Panc1 (cell line): ENCODE measurements at regions not wholly inside any gene's neighbourhood (a gene's known extent, or its start where the extent isn't known, plus 50 kb on each side); places are given as distances from the start of the nearest gene placed in this dataset.
"Not testable (repeated sequence)": the region's sequence is repeated elsewhere in the genome, so short reads cannot be mapped to it uniquely, and the experiment has no call there.

Source experiments
- POLR2AphosphoS5 ChIP-seq: IDR thresholded peaks from 2 replicates; pipeline ENCODE4 v1.6.1; 2012; ENCODE audit warnings: mild to moderate bottlenecking, low read depth, low read length, moderate library complexity
- TF ChIP-seq, protein P1 (sequence below): fragments of 450-650 bp; IDR thresholded peaks from 2 replicates; pipeline ENCODE4 v1.5.1; 2017; ENCODE audit warnings: mild to moderate bottlenecking

DNA sequence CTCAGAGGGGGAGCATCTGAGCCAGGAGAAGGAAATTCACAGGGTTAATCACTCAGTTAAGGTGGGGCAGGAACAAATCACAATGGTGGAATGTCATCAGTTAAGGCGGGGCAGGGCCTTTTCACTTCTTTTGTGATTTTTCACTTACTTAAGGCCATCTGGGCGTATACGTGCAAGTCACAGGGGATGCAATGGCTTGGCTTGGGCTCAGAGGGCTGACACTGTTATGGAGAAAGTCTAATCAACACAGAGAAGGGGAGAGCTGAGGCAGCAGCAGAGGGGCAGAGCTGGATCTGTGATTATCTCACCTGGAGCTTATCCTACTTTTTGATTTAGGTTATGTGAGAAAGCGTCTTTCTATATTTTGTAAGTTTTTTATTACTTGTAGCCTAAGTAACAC, 350.1 kb downstream of the NSUN3 start:
- TF ChIP-seq, protein P1, sequence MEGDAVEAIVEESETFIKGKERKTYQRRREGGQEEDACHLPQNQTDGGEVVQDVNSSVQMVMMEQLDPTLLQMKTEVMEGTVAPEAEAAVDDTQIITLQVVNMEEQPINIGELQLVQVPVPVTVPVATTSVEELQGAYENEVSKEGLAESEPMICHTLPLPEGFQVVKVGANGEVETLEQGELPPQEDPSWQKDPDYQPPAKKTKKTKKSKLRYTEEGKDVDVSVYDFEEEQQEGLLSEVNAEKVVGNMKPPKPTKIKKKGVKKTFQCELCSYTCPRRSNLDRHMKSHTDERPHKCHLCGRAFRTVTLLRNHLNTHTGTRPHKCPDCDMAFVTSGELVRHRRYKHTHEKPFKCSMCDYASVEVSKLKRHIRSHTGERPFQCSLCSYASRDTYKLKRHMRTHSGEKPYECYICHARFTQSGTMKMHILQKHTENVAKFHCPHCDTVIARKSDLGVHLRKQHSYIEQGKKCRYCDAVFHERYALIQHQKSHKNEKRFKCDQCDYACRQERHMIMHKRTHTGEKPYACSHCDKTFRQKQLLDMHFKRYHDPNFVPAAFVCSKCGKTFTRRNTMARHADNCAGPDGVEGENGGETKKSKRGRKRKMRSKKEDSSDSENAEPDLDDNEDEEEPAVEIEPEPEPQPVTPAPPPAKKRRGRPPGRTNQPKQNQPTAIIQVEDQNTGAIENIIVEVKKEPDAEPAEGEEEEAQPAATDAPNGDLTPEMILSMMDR = not testable (repeated sequence)
- not testable (repeated sequence) for TF ChIP-seq POLR2AphosphoS5
